ENCODE measurements at regions not wholly inside any gene's neighbourhood (a gene's known extent, or its start where the extent isn't known, plus 50 kb on each side); places are given as distances from the start of the nearest gene placed in this dataset.

- Mint-ChIP-seq H3K4me3 (no peak overlapping the region), H3K36me3 (no peaks in the 10 kb centered on the region), H3K9me3 (no peaks in the 10 kb centered on the region), H3K4me1 (no peaks in the 10 kb centered on the region), H3K27me3 (no peaks in the 10 kb centered on the region), H3K27ac (no peak overlapping the region)
- POLR2A ChIA-PET = no interaction called here
- no peak for ATAC-seq (ENCODE audit: low read depth)
- no peak for DNase-seq
Measured at GRCh38 chr6:9192405-9192909, 757.1 kb upstream of the SLC35B3 start.

- POLR2A ChIA-PET = no interaction called here
- H3K4me3 Mint-ChIP-seq = no peak overlapping the region
- H3K9me3 Mint-ChIP-seq = no peaks in the 10 kb centered on the region
- H3K36me3 Mint-ChIP-seq = no peaks in the 10 kb centered on the region
- no peak for DNase-seq
- no peaks in the 10 kb centered on the region for H3K27me3 Mint-ChIP-seq
- no peak for ATAC-seq (ENCODE audit: low read depth)
- no peak overlapping the region for H3K27ac Mint-ChIP-seq
- no peaks in the 10 kb centered on the region for H3K4me1 Mint-ChIP-seq
Measured at GRCh38 chr6:9186148-9186547, 750.8 kb upstream of the SLC35B3 start.

DNA sequence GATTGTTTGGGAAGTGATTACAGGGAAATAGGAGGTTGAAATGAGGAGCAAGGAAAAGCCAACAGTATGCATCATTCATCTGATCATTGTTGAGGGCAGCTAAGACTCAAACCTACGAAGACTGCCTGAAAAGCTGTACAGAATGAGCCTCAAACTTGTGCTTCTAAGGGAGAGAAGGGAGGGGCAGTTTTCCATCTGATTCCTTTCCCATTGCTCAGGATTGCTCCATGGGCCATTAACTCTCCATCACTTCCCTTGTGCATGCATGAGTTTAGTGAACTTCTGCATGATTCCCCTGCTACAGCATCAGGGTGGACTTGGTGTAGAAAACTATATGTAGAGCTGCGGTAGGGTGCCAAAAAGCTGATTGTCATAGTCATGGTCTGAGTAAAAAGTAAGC, 742.7 kb upstream of the SLC35B3 start:
- Mint-ChIP-seq H3K36me3 (no peaks in the 10 kb centered on the region), H3K27me3 (no peaks in the 10 kb centered on the region), H3K4me1 (no peaks in the 10 kb centered on the region), H3K27ac (no peak overlapping the region), H3K9me3 (peaks cover 2% of the 10 kb centered on the region), H3K4me3 (no peak overlapping the region)
- ATAC-seq (ENCODE audit: low read depth) = no peak
- POLR2A ChIA-PET = no interaction called here
- DNase-seq = no peak

DNA sequence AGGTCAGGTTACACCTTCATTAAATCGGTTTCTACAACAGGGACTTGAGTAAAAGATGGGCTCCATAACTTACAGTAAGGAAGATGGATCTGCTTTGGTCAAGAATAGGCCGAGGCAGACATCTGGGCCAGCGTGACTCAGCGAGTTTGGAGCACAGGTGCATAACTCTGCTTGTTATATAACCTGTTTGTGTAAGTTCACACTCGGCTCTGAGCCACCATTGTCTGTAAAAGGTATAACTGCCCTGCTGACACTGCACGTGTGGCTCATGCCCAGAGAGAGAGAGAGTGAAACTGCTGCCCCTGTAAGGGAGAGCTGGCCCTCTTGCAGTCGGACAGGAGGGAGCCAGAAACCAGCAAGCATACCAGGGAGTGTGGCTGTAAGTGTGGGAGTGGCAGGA, 737.9 kb upstream of the SLC35B3 start:
- H3K27me3 Mint-ChIP-seq = no peaks in the 10 kb centered on the region
- peaks cover 2% of the 10 kb centered on the region for H3K9me3 Mint-ChIP-seq

GRCh38 chr6:9172096-9172495, 736.8 kb upstream of the SLC35B3 start:
- no peaks in the 10 kb centered on the region for H3K27me3 Mint-ChIP-seq
- H3K4me1 Mint-ChIP-seq = no peaks in the 10 kb centered on the region
- DNase-seq (no peak), ATAC-seq (ENCODE audit: low read depth) (no peak)
- peaks cover 3% of the 10 kb centered on the region for H3K9me3 Mint-ChIP-seq
- POLR2A ChIA-PET = no interaction called here
- H3K27ac Mint-ChIP-seq = no peak overlapping the region
- no peaks in the 10 kb centered on the region for H3K36me3 Mint-ChIP-seq
- H3K4me3 Mint-ChIP-seq = no peak overlapping the region

More for the DNA sequence above, 737.9 kb upstream of the SLC35B3 start:
- POLR2A ChIA-PET = no interaction called here
- H3K36me3 Mint-ChIP-seq = no peaks in the 10 kb centered on the region
- DNase-seq = no peak
- H3K4me1 Mint-ChIP-seq = no peaks in the 10 kb centered on the region
- H3K4me3 Mint-ChIP-seq = no peak overlapping the region
- H3K27ac Mint-ChIP-seq = no peak overlapping the region
- ATAC-seq (ENCODE audit: low read depth) = no peak

DNA sequence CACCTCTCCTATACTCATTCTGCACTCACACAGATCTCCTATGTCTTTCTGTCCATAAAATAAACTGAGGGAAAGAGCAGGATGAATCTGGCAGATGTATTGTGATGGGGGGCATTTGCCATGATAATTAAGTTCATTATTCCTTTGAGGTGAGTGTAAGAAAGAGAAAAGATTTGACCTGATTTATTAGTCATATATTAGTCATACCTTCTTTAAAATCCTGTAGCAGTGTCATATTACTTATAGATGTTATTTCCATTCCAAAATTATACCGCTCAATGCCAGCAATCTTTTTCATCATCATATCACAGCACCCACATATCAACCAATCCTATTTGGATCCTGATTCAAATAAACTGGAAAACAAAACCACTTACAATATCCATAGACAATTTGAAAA, 733.3 kb upstream of the SLC35B3 start:
- Mint-ChIP-seq H3K9me3 (peaks cover 1% of the 10 kb centered on the region), H3K4me1 (no peaks in the 10 kb centered on the region), H3K4me3 (no peak overlapping the region), H3K27ac (no peak overlapping the region), H3K36me3 (no peaks in the 10 kb centered on the region), H3K27me3 (no peaks in the 10 kb centered on the region)
- ATAC-seq (ENCODE audit: low read depth) (no peak), DNase-seq (no peak)
- POLR2A ChIA-PET = no interaction called here

DNA sequence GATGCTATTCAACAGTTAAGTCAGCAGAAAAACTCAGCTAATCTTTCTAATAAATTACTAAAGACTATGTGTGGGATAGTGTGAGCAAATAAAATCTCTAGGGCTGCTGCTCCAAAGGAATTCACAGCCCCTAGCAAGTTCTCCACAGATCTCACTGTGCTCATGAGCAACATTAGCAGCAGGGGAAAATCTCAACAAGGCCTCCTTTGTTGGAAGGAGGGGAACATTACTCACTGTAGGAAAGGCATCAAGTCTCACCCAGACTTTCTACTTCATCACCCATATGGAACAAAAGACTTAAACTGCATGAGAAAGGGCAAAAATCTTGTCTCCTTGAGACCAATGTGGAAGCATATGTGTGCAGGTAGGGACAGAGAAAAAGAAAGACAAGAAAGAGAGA, 726.4 kb upstream of the SLC35B3 start:
- Mint-ChIP-seq H3K4me3 (no peak overlapping the region), H3K27me3 (no peaks in the 10 kb centered on the region), H3K9me3 (peaks cover 3% of the 10 kb centered on the region), H3K36me3 (no peaks in the 10 kb centered on the region), H3K27ac (no peak overlapping the region), H3K4me1 (no peaks in the 10 kb centered on the region)
- DNase-seq = no peak
- POLR2A ChIA-PET = no interaction called here
- no peak for ATAC-seq (ENCODE audit: low read depth)

DNA sequence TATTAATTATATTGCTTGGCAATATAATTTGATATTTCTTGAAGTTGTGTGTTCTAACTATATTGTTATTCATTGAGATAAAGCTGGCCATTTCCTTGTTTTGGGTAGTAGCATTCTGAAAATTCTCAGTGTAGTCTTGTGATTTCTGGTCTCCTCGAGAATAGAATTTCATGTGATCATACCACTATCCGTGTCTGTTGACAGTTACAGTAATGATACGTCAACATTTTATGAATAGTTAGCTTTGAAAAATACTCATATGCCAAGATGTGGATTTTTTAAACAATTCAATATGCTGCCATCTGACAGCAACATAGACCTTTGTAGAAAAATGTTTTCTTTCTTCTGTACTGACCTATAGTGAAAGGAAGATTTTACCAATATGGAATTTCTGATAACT, 723.7 kb upstream of the SLC35B3 start:
- POLR2A ChIA-PET = no interaction called here
- no peaks in the 10 kb centered on the region for H3K27me3 Mint-ChIP-seq
- H3K27ac Mint-ChIP-seq = no peak overlapping the region
- DNase-seq (no peak), ATAC-seq (ENCODE audit: low read depth) (no peak)
- H3K9me3 Mint-ChIP-seq = peaks cover 3% of the 10 kb centered on the region
- no peaks in the 10 kb centered on the region for H3K4me1 Mint-ChIP-seq
- H3K4me3 Mint-ChIP-seq = no peak overlapping the region
- H3K36me3 Mint-ChIP-seq = no peaks in the 10 kb centered on the region

GRCh38 chr6:9155836-9156235, 720.5 kb upstream of the SLC35B3 start:
- Mint-ChIP-seq H3K4me1 (no peaks in the 10 kb centered on the region), H3K9me3 (peaks cover 3% of the 10 kb centered on the region), H3K27me3 (no peaks in the 10 kb centered on the region), H3K4me3 (no peak overlapping the region), H3K36me3 (no peaks in the 10 kb centered on the region), H3K27ac (no peak overlapping the region)
- POLR2A ChIA-PET = no interaction called here
- DNase-seq (no peak), ATAC-seq (ENCODE audit: low read depth) (no peak)

- no peaks in the 10 kb centered on the region for H3K36me3 Mint-ChIP-seq
- H3K27me3 Mint-ChIP-seq = no peaks in the 10 kb centered on the region
- POLR2A ChIA-PET = no interaction called here
- H3K4me1 Mint-ChIP-seq = no peaks in the 10 kb centered on the region
- H3K27ac Mint-ChIP-seq = no peak overlapping the region
- H3K9me3 Mint-ChIP-seq = peaks cover 3% of the 10 kb centered on the region
- H3K4me3 Mint-ChIP-seq = no peak overlapping the region
- ATAC-seq (ENCODE audit: low read depth) (no peak), DNase-seq (no peak)
Measured at GRCh38 chr6:9143140-9143539, 707.8 kb upstream of the SLC35B3 start.

- no peaks in the 10 kb centered on the region for H3K4me1 Mint-ChIP-seq
- H3K4me3 Mint-ChIP-seq = no peak overlapping the region
- POLR2A ChIA-PET = no interaction called here
- ATAC-seq (ENCODE audit: low read depth) (no peak), DNase-seq (no peak)
- H3K36me3 Mint-ChIP-seq = no peaks in the 10 kb centered on the region
- H3K27me3 Mint-ChIP-seq = no peaks in the 10 kb centered on the region
- no peak overlapping the region for H3K27ac Mint-ChIP-seq
- H3K9me3 Mint-ChIP-seq = peaks cover 3% of the 10 kb centered on the region
Measured at GRCh38 chr6:9140951-9141460, 705.7 kb upstream of the SLC35B3 start.

DNA sequence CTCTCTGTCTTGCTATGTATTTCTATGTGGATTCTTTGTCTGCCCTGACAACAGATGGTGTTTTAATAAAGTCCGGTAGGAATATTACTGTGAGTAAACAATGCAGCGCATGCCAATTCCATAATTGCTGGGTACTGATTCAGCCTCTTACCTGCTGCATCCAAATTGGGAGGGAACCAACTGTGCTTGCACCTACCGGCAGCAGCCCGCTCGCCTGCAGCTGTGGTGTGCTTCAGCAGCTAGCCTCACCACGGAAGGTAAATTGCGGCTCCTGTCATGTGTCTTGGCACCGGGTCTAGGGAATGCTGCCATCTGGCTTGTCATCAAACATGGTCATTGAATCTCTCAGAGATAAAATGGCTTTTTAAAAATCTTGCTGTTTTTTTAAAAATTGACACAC, 704.8 kb upstream of the SLC35B3 start:
- POLR2A ChIA-PET = no interaction called here
- Mint-ChIP-seq H3K27me3 (no peaks in the 10 kb centered on the region), H3K4me1 (no peaks in the 10 kb centered on the region), H3K4me3 (no peak overlapping the region), H3K36me3 (no peaks in the 10 kb centered on the region), H3K27ac (no peak overlapping the region), H3K9me3 (peaks cover 3% of the 10 kb centered on the region)
- DNase-seq = no peak
- ATAC-seq (ENCODE audit: low read depth) = no peak

- POLR2A ChIA-PET = no interaction called here
- H3K27me3 Mint-ChIP-seq = no peaks in the 10 kb centered on the region
- ATAC-seq (ENCODE audit: low read depth) (no peak), DNase-seq (no peak)
- no peaks in the 10 kb centered on the region for H3K4me1 Mint-ChIP-seq
- H3K27ac Mint-ChIP-seq = no peak overlapping the region
- peaks cover 3% of the 10 kb centered on the region for H3K9me3 Mint-ChIP-seq
- H3K4me3 Mint-ChIP-seq = no peak overlapping the region
- H3K36me3 Mint-ChIP-seq = no peaks in the 10 kb centered on the region
Measured at GRCh38 chr6:9139746-9140145, 704.4 kb upstream of the SLC35B3 start.

GRCh38 chr6:9138936-9139335, 703.6 kb upstream of the SLC35B3 start:
- H3K27ac Mint-ChIP-seq = no peak overlapping the region
- no peak for ATAC-seq (ENCODE audit: low read depth)
- POLR2A ChIA-PET = no interaction called here

More at GRCh38 chr6:9138936-9139335, 703.6 kb upstream of the SLC35B3 start:
- DNase-seq = no peak
- Mint-ChIP-seq H3K4me3 (no peak overlapping the region), H3K27me3 (no peaks in the 10 kb centered on the region), H3K9me3 (peaks cover 3% of the 10 kb centered on the region), H3K4me1 (no peaks in the 10 kb centered on the region), H3K36me3 (no peaks in the 10 kb centered on the region)
